Erythroblast (primary cell): ENCODE measurements at regions not wholly inside any gene's neighbourhood (a gene's known extent, or its start where the extent isn't known, plus 50 kb on each side); places are given as distances from the start of the nearest gene placed in this dataset.

ENCODE experiments used
- GATA1 ChIP-seq: IDR thresholded peaks from 2 replicates; pipeline ENCODE4 v1.6.1; 2011; ENCODE audit warnings: low read depth, mild to moderate bottlenecking, control low read depth, low read length, moderate library complexity
- POLR2A ChIP-seq: IDR thresholded peaks from 2 replicates; pipeline ENCODE4 v1.6.1; 2011; ENCODE audit warnings: mild to moderate bottlenecking, low read length

DNA sequence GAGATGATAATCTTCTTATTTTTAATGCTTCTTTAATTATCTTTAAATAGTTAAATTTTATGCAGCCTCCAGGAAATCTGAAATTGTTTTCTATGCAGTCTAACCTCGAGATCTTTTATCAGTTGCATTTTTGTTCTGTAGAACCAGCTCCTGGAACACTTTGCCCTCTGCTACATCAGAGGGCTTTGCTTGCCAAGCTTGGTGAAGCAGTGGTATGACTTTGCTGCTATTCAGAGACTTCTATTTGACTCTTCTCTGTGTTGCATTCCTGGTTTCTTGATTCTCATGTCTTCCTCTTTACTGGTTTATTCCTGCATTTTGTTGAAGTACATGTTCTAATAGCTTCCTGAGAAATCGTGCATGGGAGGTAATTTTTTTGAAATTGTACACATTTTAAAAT is 163.7 kb upstream of the TMEM229A start:
- no peak for TF ChIP-seq POLR2A
- TF ChIP-seq GATA1: no peak
